ENCODE measurements at regions not wholly inside any gene's neighbourhood (a gene's known extent, or its start where the extent isn't known, plus 50 kb on each side); places are given as distances from the start of the nearest gene placed in this dataset.

GRCh38 chr22:47287516-47287915, 525.1 kb downstream of the TBC1D22A start:
- H3F3A ChIP-seq (ENCODE audit: low read length, unreplicated experiment): no peaks in the 10 kb centered on the region
- no peak for TF ChIP-seq CTCF (conservative IDR thresholded peaks at IDR 0.05; ENCODE audit: low read depth, low read length)
- no peak for TF ChIP-seq EZH2phosphoT487 (IDR thresholded peaks at IDR 0.05; ENCODE audit: borderline replicate concordance, low read length)
- no peak for TF ChIP-seq EZH2 (IDR thresholded peaks at IDR 0.05; ENCODE audit: low read length, unreplicated experiment)
- H3K9me3 ChIP-seq (ENCODE audit: low read length): no peaks in the 10 kb centered on the region
- H3K27ac ChIP-seq (ENCODE audit: low read length): no peak overlapping the region
- H3K4me1 ChIP-seq (ENCODE audit: insufficient read depth, low read length): no peaks in the 10 kb centered on the region
- no peaks in the 10 kb centered on the region for H3K9me2 ChIP-seq (replicated peaks; ENCODE audit: low read length)
- H3K27me3 ChIP-seq (ENCODE audit: low read length): no peaks in the 10 kb centered on the region
- H3K9ac ChIP-seq (ENCODE audit: low read length): no peak overlapping the region
- intact Hi-C loops (cut with micrococcal nuclease): no loop called here
- ChIA-PET CTCF (no interaction called here), POLR2A (ENCODE audit: unreplicated experiment) (no interaction called here)
- DNase-seq (no peak), ATAC-seq (no peak)
- no peaks in the 10 kb centered on the region for H3K79me2 ChIP-seq (ENCODE audit: low read length)
- no peaks in the 10 kb centered on the region for H3K36me3 ChIP-seq (ENCODE audit: low read depth, low read length)
- H3K4me3 ChIP-seq (ENCODE audit: low read length): no peak overlapping the region
- H4K20me1 ChIP-seq (ENCODE audit: low read length): no peaks in the 10 kb centered on the region
- H3K4me2 ChIP-seq (ENCODE audit: low read length): no peak overlapping the region
- no peak overlapping the region for H2AFZ ChIP-seq (ENCODE audit: low read length)
- BruUV-seq (replicated peaks): no TSS peak

- Histone ChIP-seq H3K79me2 (ENCODE audit: low read length) (no peaks in the 10 kb centered on the region), H3K27me3 (ENCODE audit: low read length) (no peaks in the 10 kb centered on the region), H3K9me3 (ENCODE audit: low read length) (no peaks in the 10 kb centered on the region), H3K9me2 (replicated peaks; ENCODE audit: low read length) (no peaks in the 10 kb centered on the region), H4K20me1 (ENCODE audit: low read length) (no peaks in the 10 kb centered on the region), H3K36me3 (ENCODE audit: low read depth, low read length) (no peaks in the 10 kb centered on the region), H3K4me3 (ENCODE audit: low read length) (no peak overlapping the region), H3K4me1 (ENCODE audit: insufficient read depth, low read length) (peaks cover 5% of the 10 kb centered on the region), H2AFZ (ENCODE audit: low read length) (no peak overlapping the region), H3K27ac (ENCODE audit: low read length) (no peak overlapping the region), H3K9ac (ENCODE audit: low read length) (no peak overlapping the region), H3F3A (ENCODE audit: low read length, unreplicated experiment) (no peaks in the 10 kb centered on the region), H3K4me2 (ENCODE audit: low read length) (no peak overlapping the region)
- TF ChIP-seq EZH2phosphoT487 (IDR thresholded peaks at IDR 0.05; ENCODE audit: borderline replicate concordance, low read length) (no peak), CTCF (conservative IDR thresholded peaks at IDR 0.05; ENCODE audit: low read depth, low read length) (no peak), EZH2 (IDR thresholded peaks at IDR 0.05; ENCODE audit: low read length, unreplicated experiment) (no peak)
- no peak for ATAC-seq
- POLR2A ChIA-PET (ENCODE audit: unreplicated experiment): no interaction called here
- no TSS peak for BruUV-seq (replicated peaks)
- no peak for DNase-seq
- intact Hi-C loops (cut with micrococcal nuclease): no loop called here
- CTCF ChIA-PET: no interaction called here
These were observed 524.1 kb downstream of the TBC1D22A start for GRCh38 chr22:47286590-47286989.

GRCh38 chr22:47285981-47286380, 523.5 kb downstream of the TBC1D22A start:
- ChIA-PET POLR2A (ENCODE audit: unreplicated experiment) (no interaction called here), CTCF (no interaction called here)
- H3K9me2 ChIP-seq (replicated peaks; ENCODE audit: low read length): no peaks in the 10 kb centered on the region
- intact Hi-C loops (cut with micrococcal nuclease): no loop called here
- H3K79me2 ChIP-seq (ENCODE audit: low read length): no peaks in the 10 kb centered on the region
- no peaks in the 10 kb centered on the region for H3F3A ChIP-seq (ENCODE audit: low read length, unreplicated experiment)
- no peak overlapping the region for H3K4me3 ChIP-seq (ENCODE audit: low read length)
- peaks cover 10% of the 10 kb centered on the region for H3K4me1 ChIP-seq (ENCODE audit: insufficient read depth, low read length)
- no peak overlapping the region for H2AFZ ChIP-seq (ENCODE audit: low read length)
- no peaks in the 10 kb centered on the region for H3K27me3 ChIP-seq (ENCODE audit: low read length)
- no peak overlapping the region for H3K9ac ChIP-seq (ENCODE audit: low read length)
- no peak overlapping the region for H3K4me2 ChIP-seq (ENCODE audit: low read length)
- no peaks in the 10 kb centered on the region for H4K20me1 ChIP-seq (ENCODE audit: low read length)
- BruUV-seq (replicated peaks): no TSS peak
- H3K9me3 ChIP-seq (ENCODE audit: low read length): no peaks in the 10 kb centered on the region
- no peak for TF ChIP-seq CTCF (conservative IDR thresholded peaks at IDR 0.05; ENCODE audit: low read depth, low read length)
- TF ChIP-seq EZH2 (IDR thresholded peaks at IDR 0.05; ENCODE audit: low read length, unreplicated experiment): no peak
- TF ChIP-seq EZH2phosphoT487 (IDR thresholded peaks at IDR 0.05; ENCODE audit: borderline replicate concordance, low read length): no peak
- no peak for ATAC-seq
- H3K27ac ChIP-seq (ENCODE audit: low read length): no peak overlapping the region
- no peaks in the 10 kb centered on the region for H3K36me3 ChIP-seq (ENCODE audit: low read depth, low read length)
- DNase-seq: no peak

All from PC-3 (cell line).